HG03135 (cell line): ENCODE measurements at regions not wholly inside any gene's neighbourhood (a gene's known extent, or its start where the extent isn't known, plus 50 kb on each side); places are given as distances from the start of the nearest gene placed in this dataset.

Source experiments
- ATAC-seq: cut with Tn5 transposase; IDR thresholded peaks from one replicate; pipeline ENCODE4 v1.9.1; 2021; ENCODE audit warnings: mild to moderate bottlenecking, moderate library complexity; ENCODE audit not compliant: unreplicated experiment

DNA sequence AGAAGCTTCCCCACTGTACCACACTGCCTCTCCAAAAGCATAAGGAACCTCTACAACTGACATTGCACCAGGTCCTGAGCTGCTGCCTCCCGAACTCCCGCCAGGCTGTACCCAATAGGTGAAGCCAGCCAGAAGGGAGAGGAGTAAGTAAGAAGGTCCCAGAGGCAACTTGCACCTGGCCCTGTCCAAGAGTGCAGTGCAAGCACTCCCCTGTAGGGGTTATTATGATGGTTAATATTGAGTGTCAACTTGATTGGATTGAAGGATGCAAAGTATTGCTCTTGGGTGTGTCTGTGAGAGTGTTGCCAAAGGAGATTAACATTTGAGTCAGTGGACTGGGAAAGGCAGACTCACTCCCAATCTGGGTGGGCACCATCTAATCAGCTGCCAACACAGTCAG, 879.3 kb upstream of the SLIT2 start:
- ATAC-seq: no peak

DNA sequence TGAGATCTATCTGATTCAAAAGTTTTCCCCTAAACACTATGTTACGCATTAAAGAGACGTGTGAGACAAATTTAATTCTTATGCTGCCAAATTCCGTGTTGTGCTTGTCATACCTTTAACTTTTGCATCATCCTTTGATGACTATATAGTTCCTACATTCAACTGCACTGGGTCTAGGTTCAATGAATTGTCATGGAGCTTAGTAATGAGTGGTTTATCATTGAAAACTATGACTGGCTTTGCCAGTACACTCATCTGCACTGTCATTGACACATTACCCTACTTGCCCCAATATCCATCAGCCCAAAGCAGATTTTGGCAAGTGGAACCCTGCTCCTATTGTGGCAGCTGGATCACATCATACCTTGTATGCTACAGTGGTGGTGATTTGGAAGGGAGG, 882.9 kb upstream of the SLIT2 start:
- ATAC-seq: no peak

DNA sequence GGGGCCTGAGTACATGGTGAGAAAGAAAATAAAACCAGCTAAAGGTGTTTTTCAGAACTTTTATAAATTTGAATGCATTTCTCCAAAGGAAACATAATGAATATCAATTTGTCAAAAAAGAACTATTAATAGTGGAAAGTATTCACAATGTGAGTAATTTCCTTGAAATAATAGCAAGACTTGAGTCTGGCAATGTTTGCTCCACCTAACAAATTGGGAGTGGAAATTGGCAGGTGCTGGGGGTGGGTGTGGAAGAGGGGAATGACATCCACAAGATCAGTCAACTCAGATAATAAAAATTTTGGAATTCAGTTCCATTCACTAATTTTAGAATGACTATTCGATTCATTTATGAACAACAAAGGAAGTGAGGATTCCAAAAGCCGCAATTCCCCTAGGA, 884.8 kb upstream of the SLIT2 start:
- ATAC-seq: no peak

DNA sequence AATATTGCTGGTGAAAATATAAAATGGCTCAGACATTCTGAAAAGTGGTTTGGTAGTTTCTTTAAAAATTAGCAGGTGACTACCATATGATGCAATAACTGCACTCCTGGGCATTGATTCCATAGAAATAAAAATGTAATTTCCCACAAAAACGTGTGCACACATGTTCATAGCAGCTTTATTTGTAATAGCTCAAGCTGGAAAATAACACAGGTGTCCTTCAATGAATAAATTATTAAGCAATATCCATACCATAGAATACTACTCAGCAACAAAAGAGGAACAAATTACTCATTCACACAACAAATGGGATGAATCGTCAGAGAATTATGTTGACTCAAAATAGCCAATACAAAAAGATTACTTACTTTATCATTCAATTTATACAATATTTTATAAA, 893.7 kb upstream of the SLIT2 start:
- ATAC-seq: no peak

DNA sequence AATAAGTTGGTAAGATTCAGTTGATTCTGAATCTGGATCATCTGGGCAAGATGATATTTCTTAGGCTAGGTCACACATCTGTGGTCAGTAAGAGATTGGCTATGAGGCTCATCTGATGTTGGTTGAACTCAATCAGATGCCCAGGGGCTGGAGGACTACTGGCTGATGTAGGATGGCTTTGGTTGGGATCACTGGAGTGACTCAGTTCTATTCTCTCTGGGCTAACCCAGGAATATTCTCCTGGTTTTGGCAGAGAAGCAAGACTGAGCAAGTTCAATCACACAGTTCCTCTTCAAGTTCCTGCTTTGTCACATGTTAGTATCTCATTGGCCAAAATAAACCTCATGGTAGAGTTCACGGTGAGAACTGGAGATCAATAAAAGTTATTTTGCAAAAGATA, 902.3 kb upstream of the SLIT2 start:
- no peak for ATAC-seq

DNA sequence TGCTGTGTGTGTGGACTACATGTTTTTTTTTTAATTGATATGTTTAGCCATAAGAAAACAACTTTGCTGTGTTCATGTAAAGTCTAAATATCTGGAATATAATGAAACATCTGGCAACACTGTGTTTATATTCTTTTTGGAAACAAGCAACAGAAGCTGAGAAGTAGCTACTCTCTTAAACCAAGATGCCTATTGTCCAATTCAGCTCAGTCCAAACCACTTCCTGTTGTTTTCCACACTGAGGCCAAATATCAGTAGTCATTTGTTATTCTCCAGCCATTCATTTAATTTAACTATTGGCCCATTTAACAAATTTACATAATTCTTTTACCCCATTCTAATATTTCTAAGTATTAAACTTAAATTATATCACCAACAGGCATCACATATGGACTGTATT, 903.0 kb upstream of the SLIT2 start:
- ATAC-seq: no peak

DNA sequence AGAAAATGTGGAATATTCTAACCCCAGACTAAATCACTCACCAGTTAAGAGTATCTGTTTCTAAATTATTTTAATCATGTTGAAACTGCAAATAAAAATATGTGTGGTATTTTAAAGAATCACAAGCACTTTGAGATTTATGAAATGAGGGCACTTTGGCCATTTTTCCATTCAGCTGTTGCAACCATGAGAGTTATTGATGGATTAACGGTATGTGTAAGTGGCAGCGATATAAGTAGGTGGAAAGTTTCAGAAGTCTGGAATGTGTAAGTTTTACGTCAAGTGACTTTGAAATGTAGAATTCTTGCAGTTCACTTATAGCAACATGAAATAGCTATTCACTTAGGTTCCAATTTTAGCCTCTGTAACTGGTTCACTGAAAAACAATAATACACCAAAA, 905.1 kb upstream of the SLIT2 start:
- ATAC-seq: no peak

DNA sequence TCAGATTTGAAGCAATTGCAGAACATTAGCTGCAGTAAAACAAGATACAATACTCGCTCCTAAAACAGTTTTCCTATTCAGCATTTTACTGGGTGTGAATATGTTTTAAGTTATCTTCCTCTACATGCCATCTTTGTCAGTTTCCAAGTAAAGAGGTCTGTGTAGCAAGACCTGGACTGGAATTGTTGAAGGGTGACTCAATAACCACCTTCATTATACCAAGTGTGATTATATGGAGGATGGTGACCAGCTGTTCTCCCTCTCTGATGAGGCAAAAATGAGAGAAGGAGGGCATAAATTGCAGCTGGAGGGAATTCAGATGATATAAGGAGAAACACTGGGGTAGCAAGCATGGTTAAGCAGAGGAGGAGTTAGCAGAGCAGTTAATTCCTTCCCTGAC, 922.1 kb upstream of the SLIT2 start:
- ATAC-seq: no peak

DNA sequence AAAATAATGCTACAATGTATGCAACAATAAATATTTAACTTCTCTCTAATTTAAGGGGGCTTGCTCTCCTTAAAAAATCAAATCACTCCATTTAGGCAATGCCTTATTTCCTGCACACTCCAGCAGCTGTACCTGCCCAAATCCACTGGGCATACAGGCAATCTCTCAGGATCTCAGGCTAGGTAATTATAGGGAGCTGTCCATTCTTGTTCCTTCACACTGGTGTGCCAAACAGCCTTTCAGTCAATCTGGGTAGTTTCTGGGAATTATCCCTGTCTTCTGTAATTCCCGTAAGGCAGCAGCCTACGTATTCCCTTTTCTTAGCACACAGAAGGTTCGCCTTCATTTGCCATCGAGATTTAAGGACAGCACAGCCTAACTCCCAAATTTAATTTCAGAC, 922.6 kb upstream of the SLIT2 start:
- ATAC-seq: no peak

DNA sequence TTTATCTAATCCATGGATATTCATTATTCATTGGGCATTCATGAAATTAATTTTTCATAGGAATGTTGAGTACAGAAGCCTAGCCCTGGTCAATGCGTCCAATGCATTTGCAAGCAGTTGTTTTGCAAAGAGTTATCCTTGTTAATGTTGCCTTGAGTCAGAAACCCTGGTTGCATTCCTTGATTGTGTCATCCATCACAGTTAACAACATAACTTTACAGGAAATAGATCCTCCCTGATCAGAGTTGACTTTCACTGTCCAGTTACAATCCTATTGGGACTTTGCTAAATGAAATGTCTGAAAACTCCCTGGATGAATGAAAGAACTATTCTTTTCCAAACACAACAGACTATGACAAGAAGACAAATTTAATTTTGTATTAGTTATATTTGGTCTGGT, 924.3 kb upstream of the SLIT2 start:
- no peak for ATAC-seq

DNA sequence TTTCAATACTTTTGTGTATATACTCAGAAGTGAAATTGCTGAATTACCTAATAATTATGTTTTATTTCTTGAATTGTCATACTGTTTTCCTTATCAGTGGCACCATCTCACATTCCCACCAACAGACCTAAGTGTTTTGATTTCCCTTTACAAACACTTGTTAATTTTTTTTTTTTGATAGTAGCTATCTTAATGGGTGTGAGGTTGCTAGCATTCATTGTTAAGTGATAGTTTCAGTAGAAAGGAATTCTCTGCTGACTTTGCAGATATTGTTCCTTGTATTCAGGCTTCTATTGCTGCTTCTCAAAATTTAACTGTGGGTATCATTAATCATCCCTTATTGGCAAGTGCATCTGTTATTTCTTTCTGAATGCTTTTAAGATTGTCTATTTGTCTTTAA, 927.5 kb upstream of the SLIT2 start:
- ATAC-seq: no peak

DNA sequence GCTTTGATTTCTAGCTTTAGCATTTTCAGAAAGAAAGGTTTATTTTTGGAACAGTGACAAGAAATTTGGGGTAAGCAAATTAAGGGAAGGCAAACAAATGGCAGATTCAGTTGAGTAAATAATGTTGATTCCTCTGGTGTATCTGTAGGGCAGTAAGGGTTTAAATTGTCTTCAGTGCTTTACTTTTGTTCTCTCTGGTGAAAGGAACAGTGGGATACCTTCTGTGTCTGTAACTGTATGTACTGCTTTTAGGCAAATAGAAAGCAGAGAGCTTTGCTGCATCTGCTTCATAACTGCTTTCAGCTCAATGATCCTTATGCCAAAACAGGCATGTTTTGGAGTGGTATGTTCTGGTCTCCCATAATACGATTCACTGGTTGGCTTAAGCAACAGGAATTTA, 932.1 kb upstream of the SLIT2 start:
- ATAC-seq: no peak

DNA sequence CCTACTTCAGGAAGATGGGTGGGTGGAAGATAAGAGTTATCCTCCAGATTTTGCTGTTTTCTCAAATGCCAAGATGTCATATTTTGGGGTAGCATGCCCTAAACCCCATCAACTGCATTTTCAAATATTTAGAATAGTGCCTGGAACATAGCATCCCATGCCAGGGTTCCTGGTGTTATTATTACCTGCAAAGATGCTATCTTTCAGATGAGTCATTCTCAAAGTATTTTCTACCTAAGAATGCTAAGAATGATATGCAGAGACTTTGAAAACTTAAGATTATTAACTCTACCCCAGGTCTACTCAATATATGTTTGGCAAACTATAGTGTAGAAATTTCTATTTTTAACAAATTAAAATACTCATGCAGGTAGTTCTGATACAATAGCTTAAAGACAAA, 934.3 kb upstream of the SLIT2 start:
- ATAC-seq: no peak

DNA sequence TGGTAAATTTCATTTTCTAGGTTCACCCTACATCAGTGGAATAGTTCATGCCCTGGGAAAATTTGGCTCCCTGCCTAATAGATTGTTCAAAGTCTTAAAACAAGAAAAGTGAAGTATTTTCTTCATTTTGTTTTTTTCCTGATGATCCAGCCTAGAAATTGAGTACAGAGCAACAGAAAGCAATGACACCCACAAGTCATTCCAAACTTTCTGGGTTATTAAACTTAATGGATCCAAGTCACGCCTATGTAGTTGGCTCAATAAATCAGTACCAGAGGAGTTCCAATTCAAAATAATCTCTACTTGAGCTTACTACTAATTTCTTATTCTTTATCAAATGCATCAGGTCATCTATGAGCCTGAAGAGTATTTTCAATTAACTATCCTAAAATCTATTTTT, 937.6 kb upstream of the SLIT2 start:
- ATAC-seq: no peak

DNA sequence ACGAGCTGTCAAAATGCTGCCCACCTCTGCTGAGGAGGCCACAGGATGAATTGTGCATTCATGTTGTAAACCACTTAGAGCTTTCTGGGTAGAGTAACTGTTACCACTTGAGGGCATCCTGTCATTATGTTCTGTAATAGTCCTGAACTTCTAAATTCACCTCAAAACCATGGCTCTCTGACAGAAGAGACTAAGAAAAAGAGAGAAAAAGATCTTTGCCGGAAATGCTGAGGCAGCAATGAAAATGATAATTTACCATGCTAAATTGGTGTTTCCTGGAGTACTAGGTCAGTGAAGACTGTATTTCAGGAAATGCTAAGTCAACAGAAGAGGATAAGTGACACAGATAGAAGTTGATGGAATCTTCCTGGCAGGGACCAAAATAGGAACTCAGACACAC, 942.3 kb upstream of the SLIT2 start:
- ATAC-seq: no peak

DNA sequence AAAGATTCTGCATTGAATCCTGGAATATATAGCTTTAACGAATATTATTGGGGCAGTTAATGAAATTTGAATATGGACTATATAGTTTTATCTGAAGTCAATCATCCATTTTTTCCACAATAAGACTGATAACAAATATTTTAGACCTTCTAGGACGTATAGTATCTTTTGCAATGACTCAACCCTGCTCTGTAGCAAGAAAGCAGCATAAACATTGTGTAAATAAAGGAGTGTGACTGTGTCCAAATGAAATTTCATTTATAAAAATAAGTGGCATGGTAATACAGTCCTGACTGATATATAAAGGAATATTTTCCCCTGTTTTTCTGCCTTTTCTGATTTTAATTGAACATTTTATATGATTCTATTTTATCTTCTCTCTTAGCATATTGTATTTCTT, 947.7 kb upstream of the SLIT2 start:
- no peak for ATAC-seq

DNA sequence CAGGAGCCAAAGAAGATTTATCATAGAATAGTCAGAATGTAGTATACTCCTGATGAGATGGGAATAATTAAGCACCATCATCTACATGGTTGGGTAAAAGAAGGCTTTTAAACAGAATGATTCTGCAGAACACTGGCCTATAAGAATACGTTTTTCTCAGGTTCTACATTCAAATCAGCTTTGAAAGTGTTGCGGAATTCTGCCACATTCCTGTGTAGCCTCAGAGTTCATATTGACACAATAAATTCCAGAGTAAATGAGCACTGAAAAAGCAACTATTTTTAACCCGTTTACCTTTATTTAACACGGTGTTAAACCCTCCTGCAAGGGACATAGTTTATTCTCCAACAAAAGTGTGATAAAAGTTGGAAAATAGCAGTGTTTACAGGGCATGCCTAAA, 950.2 kb upstream of the SLIT2 start:
- no peak for ATAC-seq

DNA sequence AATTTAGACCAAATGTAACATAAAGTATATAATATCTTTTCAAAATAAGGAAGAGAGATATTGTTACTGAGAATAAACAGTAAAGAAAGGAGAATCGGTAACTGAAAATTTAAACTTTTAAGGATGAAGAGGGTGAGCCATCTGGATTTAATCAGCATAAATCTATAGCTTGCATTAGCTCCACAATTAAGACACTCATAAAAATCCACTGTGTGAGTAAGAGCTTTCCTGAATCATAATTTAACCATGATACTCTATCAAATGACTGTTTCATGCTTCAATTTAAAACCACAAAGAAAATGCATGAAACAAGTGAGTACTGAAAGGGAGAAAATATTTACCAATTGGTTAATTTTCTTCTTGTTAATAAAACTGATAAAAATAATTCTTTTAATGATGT, 951.5 kb upstream of the SLIT2 start:
- no peak for ATAC-seq

DNA sequence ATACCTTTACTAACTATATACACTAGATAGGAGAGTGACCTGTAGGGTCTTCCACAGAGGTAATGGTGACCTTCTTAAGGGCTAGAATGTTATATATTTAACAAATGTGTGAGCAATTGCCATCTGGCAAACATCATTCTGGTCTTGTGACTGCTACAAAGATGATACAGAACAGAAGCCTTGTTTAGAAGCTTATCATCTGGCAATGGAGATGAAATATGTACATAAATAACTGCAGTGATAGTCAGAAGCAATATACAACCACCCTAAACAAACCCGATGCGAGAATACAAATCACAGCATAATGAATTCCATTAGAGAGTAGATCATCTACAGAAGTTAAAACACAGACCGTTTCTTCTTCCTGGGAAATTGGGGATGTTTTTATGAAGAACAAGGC, 952.7 kb upstream of the SLIT2 start:
- ATAC-seq: no peak

DNA sequence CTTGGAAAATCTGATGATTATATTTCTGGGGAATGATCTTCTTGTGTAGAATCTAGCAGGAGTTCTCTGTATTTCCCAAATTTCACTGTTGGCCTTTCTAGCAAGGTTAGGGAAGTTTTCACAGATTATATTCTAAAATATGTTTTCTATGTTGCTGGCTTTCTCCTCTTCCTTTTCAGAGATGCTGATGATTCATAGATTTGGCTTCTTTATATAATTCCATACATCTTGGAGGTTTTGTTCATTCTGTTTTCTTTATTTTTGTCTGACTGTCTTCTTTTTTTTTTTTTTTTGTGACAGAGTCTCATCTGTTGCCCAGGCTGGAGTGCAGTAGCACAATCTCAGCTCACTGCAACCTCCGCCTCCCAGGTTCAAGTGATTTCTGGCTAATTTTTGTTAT, 957.9 kb upstream of the SLIT2 start:
- ATAC-seq: no peak

DNA sequence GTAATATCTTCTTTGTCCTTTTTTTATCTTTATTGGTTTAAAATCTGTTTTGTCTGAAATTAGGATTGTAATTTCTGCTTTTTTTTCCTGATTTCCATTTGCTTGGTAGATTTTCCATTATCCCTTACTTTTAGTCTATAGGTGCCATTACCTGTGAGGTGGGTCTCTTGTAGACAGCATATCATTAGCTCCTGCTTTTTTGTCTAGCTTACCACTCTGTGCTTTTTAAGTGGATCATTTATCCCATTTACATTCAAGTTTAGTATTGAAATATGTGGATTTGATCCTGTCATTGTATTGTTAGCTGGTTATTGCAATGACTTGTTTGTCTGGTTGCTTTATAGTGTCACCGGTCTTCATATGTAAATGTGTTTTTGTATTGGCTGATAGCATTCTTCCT, 958.6 kb upstream of the SLIT2 start:
- ATAC-seq: no peak

DNA sequence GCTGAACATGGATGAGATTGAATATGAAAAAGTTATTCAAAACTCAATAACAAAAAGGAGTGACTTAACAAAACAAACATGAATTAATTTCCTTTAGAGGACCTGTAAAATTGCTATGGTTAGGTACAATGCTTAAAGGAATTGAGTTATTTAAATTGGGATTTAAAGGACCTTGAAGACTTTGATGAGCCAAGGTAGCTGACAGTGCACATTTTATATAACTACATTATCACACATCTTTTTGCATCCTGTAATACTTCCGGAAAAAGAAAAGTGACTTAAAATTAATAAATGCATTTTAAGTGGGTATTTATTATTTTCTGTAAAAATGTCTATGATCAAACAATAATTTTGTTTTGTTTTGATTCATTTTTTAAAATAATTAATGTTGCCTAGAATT, 964.8 kb upstream of the SLIT2 start:
- no peak for ATAC-seq

DNA sequence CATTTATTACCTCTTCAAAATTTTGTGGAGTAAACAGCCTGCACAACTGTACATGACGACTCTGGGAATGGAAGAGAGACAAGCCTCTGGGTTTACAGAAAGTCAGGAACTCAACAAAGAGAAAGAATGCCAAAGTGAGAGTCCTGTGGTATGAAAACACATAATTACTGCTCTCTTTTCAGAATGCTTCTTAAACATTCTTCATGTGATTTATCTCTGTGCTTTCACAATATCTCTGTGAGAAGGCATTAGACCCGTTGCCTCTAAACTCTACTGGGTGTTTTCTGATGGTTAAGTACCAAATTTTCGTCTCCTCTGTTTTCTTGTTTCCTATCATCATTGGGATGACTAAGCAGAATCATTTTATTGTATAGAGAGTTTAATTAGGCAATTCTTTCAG, 966.6 kb upstream of the SLIT2 start:
- no peak for ATAC-seq

DNA sequence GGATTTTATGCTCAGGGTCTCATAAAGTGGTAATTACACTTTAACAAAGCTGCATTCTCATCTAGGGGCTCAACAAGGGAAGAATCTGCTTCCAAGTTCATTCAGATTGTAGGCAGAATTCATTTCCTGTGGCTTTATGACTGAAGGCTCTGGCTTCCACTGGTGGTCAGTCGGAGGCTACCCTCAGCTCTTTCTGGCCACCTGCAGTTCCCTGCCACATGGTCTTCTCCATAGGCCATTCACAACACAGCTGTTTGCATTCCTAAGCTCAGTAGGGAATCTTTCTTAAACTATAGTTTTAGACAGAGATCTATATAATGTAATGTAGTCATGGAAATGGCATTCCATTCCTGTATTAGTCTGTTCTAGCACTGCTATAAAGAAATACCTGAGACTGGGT, 973.0 kb upstream of the SLIT2 start:
- ATAC-seq: no peak
